Thyroid gland (tissue), 4 donors: ENCODE measurements at regions not wholly inside any gene's neighbourhood (a gene's known extent, or its start where the extent isn't known, plus 50 kb on each side); places are given as distances from the start of the nearest gene placed in this dataset.

Source experiments
- POLR2A ChIP-seq, 2 donors: fragments of 450-650 bp; IDR thresholded peaks; one replicate each; pipeline ENCODE4 v1.6.1; 2017; ENCODE audit warnings: antibody characterized with exemption in 2 of 2, mild to moderate bottlenecking in 2 of 2, moderate library complexity in 1 of 2
- TF ChIP-seq, protein P1 (sequence below), 6 experiments: fragments of 200-600 bp in 3 of 6; fragments of 450-650 bp in 3 of 6; sonication (generic) in 3 of 6; IDR thresholded peaks; one replicate each; pipeline ENCODE4 v1.5.1; 2016 to 2019; ENCODE audit warnings: antibody characterized with exemption in 6 of 6, mild to moderate bottlenecking in 2 of 6, inconsistent platforms in 1 of 6, moderate library complexity in 1 of 6

GRCh38 chrX:22520128-22520828 is 247.6 kb downstream of the CBLL2 start:
- TF ChIP-seq, protein P1, sequence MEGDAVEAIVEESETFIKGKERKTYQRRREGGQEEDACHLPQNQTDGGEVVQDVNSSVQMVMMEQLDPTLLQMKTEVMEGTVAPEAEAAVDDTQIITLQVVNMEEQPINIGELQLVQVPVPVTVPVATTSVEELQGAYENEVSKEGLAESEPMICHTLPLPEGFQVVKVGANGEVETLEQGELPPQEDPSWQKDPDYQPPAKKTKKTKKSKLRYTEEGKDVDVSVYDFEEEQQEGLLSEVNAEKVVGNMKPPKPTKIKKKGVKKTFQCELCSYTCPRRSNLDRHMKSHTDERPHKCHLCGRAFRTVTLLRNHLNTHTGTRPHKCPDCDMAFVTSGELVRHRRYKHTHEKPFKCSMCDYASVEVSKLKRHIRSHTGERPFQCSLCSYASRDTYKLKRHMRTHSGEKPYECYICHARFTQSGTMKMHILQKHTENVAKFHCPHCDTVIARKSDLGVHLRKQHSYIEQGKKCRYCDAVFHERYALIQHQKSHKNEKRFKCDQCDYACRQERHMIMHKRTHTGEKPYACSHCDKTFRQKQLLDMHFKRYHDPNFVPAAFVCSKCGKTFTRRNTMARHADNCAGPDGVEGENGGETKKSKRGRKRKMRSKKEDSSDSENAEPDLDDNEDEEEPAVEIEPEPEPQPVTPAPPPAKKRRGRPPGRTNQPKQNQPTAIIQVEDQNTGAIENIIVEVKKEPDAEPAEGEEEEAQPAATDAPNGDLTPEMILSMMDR (IDR thresholded peaks at IDR 0.05) = no peak
- TF ChIP-seq POLR2A (IDR thresholded peaks at IDR 0.05) = no peak
